H1 (cell line): ENCODE measurements at regions not wholly inside any gene's neighbourhood (a gene's known extent, or its start where the extent isn't known, plus 50 kb on each side); places are given as distances from the start of the nearest gene placed in this dataset.

Experiments used
- CTCF ChIA-PET: fragments of 300-600 bp; sonication (Branson Sonifier 250); formaldehyde crosslinking; loops from one replicate; lab custom pipeline; 2021; ENCODE audit not compliant: partially characterized antibody; lab: Charles Lee
- POLR2A ChIA-PET: fragments of 300-600 bp; sonication (Branson Sonifier 250); formaldehyde crosslinking; loops from one replicate; lab custom pipeline; 2021; ENCODE audit warnings: inconsistent platforms; ENCODE audit not compliant: partially characterized antibody; lab: Charles Lee
- DNase-seq, 2 experiments: peaks; one replicate each; pipeline versions ENCODE4 v3.0.0 to v3.0.0-alpha.2; 2010 to 2022; ENCODE audit warnings: low spot score in 2 of 2, low read depth in 1 of 2, mixed read lengths in 1 of 2
- FAIRE-seq: peaks from 2 replicates; lab custom pipeline; 2011; peaks lifted over from hg19 to GRCh38; lab: Jason Lieb, UNC
- H2AFZ ChIP-seq: 2 replicates; pipeline ENCODE4 v1.8.1; 2012; ENCODE audit warnings: low read length, inconsistent platforms
- H2AK5ac ChIP-seq: 2 replicates; pipeline ENCODE4 v1.6.1; 2013; ENCODE audit warnings: low read depth, low read length
- H2BK120ac ChIP-seq: replicated peaks from 2 replicates; pipeline ENCODE3; 2013; ENCODE audit warnings: low read depth, low read length, inconsistent platforms
- H2BK12ac ChIP-seq: 2 replicates; pipeline ENCODE4 v1.6.1; 2013; ENCODE audit warnings: low read depth, low read length
- H2BK15ac ChIP-seq: 2 replicates; pipeline ENCODE4 v1.6.1; 2013; ENCODE audit warnings: low read length
- H2BK20ac ChIP-seq: 2 replicates; pipeline ENCODE4 v1.6.1; 2013; ENCODE audit warnings: low read length
- H2BK5ac ChIP-seq: 2 replicates; pipeline ENCODE4 v1.6.1; 2013; ENCODE audit warnings: low read depth, low read length
- H3K14ac ChIP-seq: 2 replicates; pipeline ENCODE4 v1.6.1; 2013; ENCODE audit warnings: inconsistent platforms; ENCODE audit not compliant: insufficient read length
- H3K18ac ChIP-seq: 2 replicates; pipeline ENCODE4 v1.6.1; 2013; ENCODE audit warnings: low read length; ENCODE audit errors: extremely low read depth
- H3K23ac ChIP-seq: 2 replicates; pipeline ENCODE4 v1.6.1; 2013; ENCODE audit warnings: inconsistent platforms; ENCODE audit not compliant: insufficient read length
- H3K23me2 ChIP-seq: 2 replicates; pipeline ENCODE4 v1.6.1; 2013; ENCODE audit warnings: low read depth, low read length
- H3K27ac ChIP-seq: 2 replicates; pipeline ENCODE4 v1.6.1; 2011; ENCODE audit warnings: low read depth, low read length, inconsistent platforms
- H3K27me3 ChIP-seq, 4 experiments: replicated peaks in 1 of 4; 1 replicate in 1 of 4; 2 replicates in 3 of 4; pipeline versions ENCODE4 v1.6.1 to v1.8.1; 2011 to 2013; ENCODE audit warnings: low read length in 3 of 4, mild to moderate bottlenecking in 3 of 4, inconsistent platforms in 2 of 4, mixed read lengths in 2 of 4, moderate library complexity in 1 of 4; ENCODE audit not compliant: control insufficient read depth in 3 of 4, insufficient read depth in 3 of 4; ENCODE audit errors: extremely low read depth in 1 of 4
- H3K36me3 ChIP-seq, 4 experiments: 2 replicates each; pipeline versions ENCODE4 v1.6.1 to v1.8.1; 2011 to 2013; ENCODE audit warnings: mild to moderate bottlenecking in 4 of 4, low read length in 3 of 4, moderate library complexity in 2 of 4, control low read depth in 1 of 4, inconsistent platforms in 1 of 4; ENCODE audit not compliant: insufficient read depth in 4 of 4, control insufficient read depth in 2 of 4
- H3K4ac ChIP-seq: replicated peaks from 2 replicates; pipeline ENCODE3; 2013; ENCODE audit warnings: low read length, low read depth, mixed read lengths, inconsistent platforms; ENCODE audit not compliant: insufficient read length
- H3K4me1 ChIP-seq, 4 experiments: replicated peaks in 1 of 4; 1 replicate in 1 of 4; 2 replicates in 3 of 4; pipeline versions ENCODE4 v1.6.1 to v1.8.1; 2011 to 2013; ENCODE audit warnings: low read length in 3 of 4, inconsistent platforms in 2 of 4, mixed read lengths in 1 of 4; ENCODE audit not compliant: insufficient read depth in 4 of 4, control insufficient read depth in 3 of 4
- H3K4me2 ChIP-seq, 2 experiments: 2 replicates each; pipeline versions ENCODE4 v1.6.1 to v1.8.1; 2011 to 2013; ENCODE audit warnings: low read depth in 2 of 2, low read length in 2 of 2, control low read depth in 1 of 2, inconsistent platforms in 1 of 2, mild to moderate bottlenecking in 1 of 2; ENCODE audit not compliant: insufficient read depth in 1 of 2
- H3K4me3 ChIP-seq, 4 experiments: fragments of 200-600, 300-600 bp in 1 of 4; sonication (generic), shearing (Covaris generic), sonication (Bioruptor Twin) in 1 of 4; 2 replicates each; pipeline versions ENCODE4 v1.5.1 to v1.8.1; 2011 to 2016; ENCODE audit warnings: low read length in 4 of 4, low read depth in 3 of 4, control low read depth in 2 of 4, inconsistent platforms in 2 of 4, mild to moderate bottlenecking in 2 of 4, mixed read lengths in 1 of 4, moderate library complexity in 1 of 4; ENCODE audit not compliant: insufficient read depth in 2 of 4; ENCODE audit errors: extremely low read depth in 1 of 4
- H3K56ac ChIP-seq: replicated peaks from 2 replicates; pipeline ENCODE3; 2013; ENCODE audit warnings: low read depth, mild to moderate bottlenecking, mixed read lengths, low read length, inconsistent platforms; ENCODE audit not compliant: insufficient read length
- H3K79me1 ChIP-seq: 2 replicates; pipeline ENCODE4 v1.6.1; 2013; ENCODE audit warnings: low read depth, low read length, control low read depth
- H3K79me2 ChIP-seq, 2 experiments: 2 replicates each; pipeline versions ENCODE4 v1.6.1 to v1.8.1; 2012 to 2013; ENCODE audit warnings: low read length in 2 of 2, mild to moderate bottlenecking in 2 of 2, inconsistent platforms in 1 of 2; ENCODE audit not compliant: insufficient read depth in 2 of 2, control insufficient read depth in 1 of 2
- H3K9ac ChIP-seq, 4 experiments: replicated peaks in 1 of 4; 1 replicate in 1 of 4; 2 replicates in 3 of 4; pipeline versions ENCODE4 v1.6.1 to v1.8.1; 2011 to 2013; ENCODE audit warnings: low read depth in 3 of 4, low read length in 3 of 4, control low read depth in 2 of 4, mild to moderate bottlenecking in 2 of 4, moderate library complexity in 2 of 4, inconsistent platforms in 1 of 4; ENCODE audit errors: extremely low read depth in 1 of 4
- H3K9me3 ChIP-seq, 2 experiments: 2 replicates each; pipeline versions ENCODE4 v1.6.1 to v1.8.1; 2012 to 2013; ENCODE audit warnings: mild to moderate bottlenecking in 2 of 2, moderate library complexity in 2 of 2, control low read depth in 1 of 2, inconsistent platforms in 1 of 2, low read depth in 1 of 2, low read length in 1 of 2, mixed read lengths in 1 of 2; ENCODE audit not compliant: insufficient read depth in 2 of 2
- H4K20me1 ChIP-seq, 2 experiments: replicated peaks in 1 of 2; 2 replicates each; pipeline versions ENCODE3 to v1.8.1; 2011 to 2013; ENCODE audit warnings: inconsistent platforms in 2 of 2, low read length in 2 of 2, mild to moderate bottlenecking in 1 of 2; ENCODE audit not compliant: insufficient read depth in 2 of 2, control insufficient read depth in 1 of 2
- H4K5ac ChIP-seq: 2 replicates; pipeline ENCODE4 v1.6.1; 2013; ENCODE audit warnings: low read length, low read depth, mixed read lengths, inconsistent platforms; ENCODE audit not compliant: insufficient read length
- H4K8ac ChIP-seq: 2 replicates; pipeline ENCODE4 v1.8.0; 2013; ENCODE audit warnings: mild to moderate bottlenecking, moderate library complexity, low read length, inconsistent platforms; ENCODE audit not compliant: insufficient read depth; ENCODE audit errors: extremely low read depth
- H4K91ac ChIP-seq: replicated peaks from 2 replicates; pipeline ENCODE3; 2013; ENCODE audit warnings: low read length, mixed read lengths, inconsistent platforms; ENCODE audit not compliant: insufficient read length
- CHD2 ChIP-seq: IDR thresholded peaks from 2 replicates; pipeline ENCODE4 v1.6.1; 2012; ENCODE audit warnings: low read length, improper control_type of control experiment
- E2F6 ChIP-seq: IDR thresholded peaks from 2 replicates; pipeline ENCODE4 v1.6.1; 2012; ENCODE audit warnings: inconsistent platforms
- EGR1 ChIP-seq: IDR thresholded peaks from 2 replicates; pipeline ENCODE4 v1.6.1; 2011; ENCODE audit warnings: low read depth, low read length, borderline replicate concordance
- EP300 ChIP-seq, 2 experiments: IDR thresholded peaks; 1 replicate in 1 of 2; 2 replicates in 1 of 2; pipeline ENCODE4 v1.6.1; 2011 to 2012; ENCODE audit warnings: low read depth in 2 of 2, low read length in 2 of 2, mild to moderate bottlenecking in 2 of 2, borderline replicate concordance in 1 of 2, inconsistent platforms in 1 of 2, moderate library complexity in 1 of 2
- MAFK ChIP-seq: IDR thresholded peaks from 2 replicates; pipeline ENCODE4 v1.6.1; 2012; ENCODE audit warnings: low read depth, mild to moderate bottlenecking, improper control_type of control experiment, low read length
- POLR2A ChIP-seq, 2 experiments: IDR thresholded peaks; 1 replicate in 1 of 2; 2 replicates in 1 of 2; pipeline ENCODE4 v1.6.1; 2011; ENCODE audit warnings: low read depth in 2 of 2, low read length in 2 of 2, mild to moderate bottlenecking in 2 of 2; ENCODE audit errors: control extremely low read depth in 1 of 2
- RFX5 ChIP-seq: IDR thresholded peaks from 2 replicates; pipeline ENCODE4 v1.6.1; 2011; ENCODE audit warnings: low read depth, low read length, improper control_type of control experiment, borderline replicate concordance
- RXRA ChIP-seq: IDR thresholded peaks from 2 replicates; pipeline ENCODE4 v1.6.1; 2011; ENCODE audit warnings: low read depth, mild to moderate bottlenecking, low read length, moderate library complexity; ENCODE audit not compliant: insufficient read depth
- USF2 ChIP-seq: IDR thresholded peaks from 2 replicates; pipeline ENCODE4 v1.6.1; 2011; ENCODE audit warnings: low read length, improper control_type of control experiment
- WGBS, 2 experiments: shearing (Covaris generic) in 1 of 2; methylation state at CpG; one replicate each; pipeline versions ENCODE4 v1.1.6 to v1.1.7; 2013 to 2015; ENCODE audit warnings: low lambda C conversion rate in 2 of 2, mixed read lengths in 2 of 2, inconsistent platforms in 1 of 2, low coverage in 1 of 2, missing lambda C conversion rate in 1 of 2; ENCODE audit not compliant: insufficient replicate concordance in 2 of 2, insufficient coverage in 1 of 2, insufficient read length in 1 of 2; ENCODE audit errors: extremely low coverage in 1 of 2, missing lambda C conversion rate in 1 of 2; 5-methylcytosine and 5-hydroxymethylcytosine counted together

- Histone ChIP-seq H3K36me3 (no peaks in the 10 kb centered on the region), H4K20me1 (no peaks in the 10 kb centered on the region), H3K9me3 (no peaks in the 10 kb centered on the region), H3K14ac (no peak overlapping the region), H2BK20ac (no peak overlapping the region), H3K18ac (no peak overlapping the region), H3K56ac (no peak overlapping the region), H3K9ac (no peak overlapping the region), H3K4me2 (no peak overlapping the region), H2BK120ac (no peak overlapping the region), H3K27me3 (no peaks in the 10 kb centered on the region), H3K23me2 (no peaks in the 10 kb centered on the region)
- WGBS, 2 experiments, result 95% methylated on average over 2 of the region's 2 CpGs; no CpG with 5 or more reads in 1 of the 2 experiments
- no peak for FAIRE-seq
- CTCF ChIA-PET, result interaction anchor here (0.6 to 1.1 kb wide), 4 partner anchors 10 to 37 kb away, joined by 3 to 4 read pairs (median 4); no protein-coding TSS in a partner anchor
- TF ChIP-seq MAFK (no peak), RXRA (no peak), E2F6 (no peak), USF2 (no peak), EGR1 (no peak), CHD2 (no peak), RFX5 (no peak), EP300 (IDR thresholded peaks at IDR 0.05; ENCODE audit: borderline replicate concordance in 1 of 2, low read depth in 2 of 2, low read length in 2 of 2) (no peak), POLR2A (IDR thresholded peaks at IDR 0.05; ENCODE audit: control extremely low read depth in 1 of 2, low read depth in 2 of 2, low read length in 2 of 2) (no peak)
- TF ChIP-seq, all 59 proteins: peak for 0
- POLR2A ChIA-PET, result no interaction called here
- Histone ChIP-seq H3K79me1 (no peaks in the 10 kb centered on the region), H2BK15ac (no peak overlapping the region), H2BK5ac (no peak overlapping the region), H4K8ac (no peak overlapping the region), H4K91ac (no peak overlapping the region), H3K79me2 (no peaks in the 10 kb centered on the region), H4K5ac (no peak overlapping the region), H2AFZ (no peak overlapping the region), H2BK12ac (no peak overlapping the region), H3K4me3 (no peak overlapping the region), H3K27ac (no peak overlapping the region), H3K4ac (no peak overlapping the region), H2AK5ac (no peak overlapping the region), H3K4me1 (no peaks in the 10 kb centered on the region), H3K23ac (no peak overlapping the region)
- DNase-seq, result no peak
Observed at GRCh38 chr1:215306426-215306825, 223.9 kb downstream of the KCNK2 start.
